ENCODE measurements at regions not wholly inside any gene's neighbourhood (a gene's known extent, or its start where the extent isn't known, plus 50 kb on each side); places are given as distances from the start of the nearest gene placed in this dataset.

- TF ChIP-seq CTCF (IDR thresholded peaks at IDR 0.05; ENCODE audit: insufficient read depth, low read length, missing control alignments) = no peak
- ChIA-PET CTCF (no interaction called here), POLR2A (no interaction called here)
- no peak overlapping the region for H3K4me3 ChIP-seq (ENCODE audit: low read depth, low read length)
- DNase-seq (ENCODE audit: low read depth, low spot score) = no peak
Measured at GRCh38 chr3:30253832-30254231, 352.6 kb upstream of the TGFBR2 start.

GRCh38 chr3:30256474-30256873 is 349.9 kb upstream of the TGFBR2 start:
- POLR2A ChIA-PET = interaction anchor here (1.0 to 1.1 kb wide), 2 partner anchors 20 to 29 kb away, joined by 3 to 6 read pairs; no protein-coding TSS in a partner anchor

GRCh38 chr3:30258426-30259392 is 347.7 kb upstream of the TGFBR2 start:
- ChIA-PET POLR2A (no interaction called here), CTCF (interaction anchor here (1.2 to 1.4 kb wide), 2 partner anchors 15 to 217 kb away, joined by 3 to 4 read pairs; no protein-coding TSS in a partner anchor)
- H3K4me3 ChIP-seq (ENCODE audit: low read depth, low read length) = no peak overlapping the region
- no peak for TF ChIP-seq CTCF (IDR thresholded peaks at IDR 0.05; ENCODE audit: insufficient read depth, low read length, missing control alignments)
- no peak for DNase-seq (ENCODE audit: low read depth, low spot score)

More at GRCh38 chr3:30256474-30256873, 349.9 kb upstream of the TGFBR2 start:
- peak; percentile 65 for DNase-seq (ENCODE audit: low read depth, low spot score)
- CTCF ChIA-PET = interaction anchor here (0.6 to 1.7 kb wide), 2 partner anchors 49 to 57 kb away, joined by 3 read pairs; no protein-coding TSS in a partner anchor
- no peak for TF ChIP-seq CTCF (IDR thresholded peaks at IDR 0.05; ENCODE audit: insufficient read depth, low read length, missing control alignments)
- H3K4me3 ChIP-seq (ENCODE audit: low read depth, low read length) = no peak overlapping the region

- CTCF ChIA-PET = interaction anchor here (1.2 kb wide), 1 partner anchor 14 kb away, joined by 4 read pairs; no protein-coding TSS in a partner anchor
- DNase-seq (ENCODE audit: low read depth, low spot score) = no peak
- H3K4me3 ChIP-seq (ENCODE audit: low read depth, low read length) = no peak overlapping the region
- TF ChIP-seq CTCF (IDR thresholded peaks at IDR 0.05; ENCODE audit: insufficient read depth, low read length, missing control alignments) = no peak
- POLR2A ChIA-PET = interaction anchor here (1.2 kb wide), 1 partner anchor 251 kb away, joined by 3 read pairs; no protein-coding TSS in a partner anchor
Measured at GRCh38 chr3:30259730-30260129, 346.7 kb upstream of the TGFBR2 start.

- no peak for DNase-seq (ENCODE audit: low read depth, low spot score)
- H3K4me3 ChIP-seq (ENCODE audit: low read depth, low read length) = no peak overlapping the region
- POLR2A ChIA-PET = interaction anchor here (1.2 kb wide), 1 partner anchor 250 kb away, joined by 3 read pairs; no protein-coding TSS in a partner anchor
- TF ChIP-seq CTCF (IDR thresholded peaks at IDR 0.05; ENCODE audit: insufficient read depth, low read length, missing control alignments) = no peak
- CTCF ChIA-PET = interaction anchor here (1.1 to 2.2 kb wide), 2 partner anchors 19 to 433 kb away, joined by 3 to 8 read pairs; no protein-coding TSS in a partner anchor
Measured at GRCh38 chr3:30260762-30261161, 345.6 kb upstream of the TGFBR2 start.
